ENCODE measurements at regions not wholly inside any gene's neighbourhood (a gene's known extent, or its start where the extent isn't known, plus 50 kb on each side); places are given as distances from the start of the nearest gene placed in this dataset.

DNA sequence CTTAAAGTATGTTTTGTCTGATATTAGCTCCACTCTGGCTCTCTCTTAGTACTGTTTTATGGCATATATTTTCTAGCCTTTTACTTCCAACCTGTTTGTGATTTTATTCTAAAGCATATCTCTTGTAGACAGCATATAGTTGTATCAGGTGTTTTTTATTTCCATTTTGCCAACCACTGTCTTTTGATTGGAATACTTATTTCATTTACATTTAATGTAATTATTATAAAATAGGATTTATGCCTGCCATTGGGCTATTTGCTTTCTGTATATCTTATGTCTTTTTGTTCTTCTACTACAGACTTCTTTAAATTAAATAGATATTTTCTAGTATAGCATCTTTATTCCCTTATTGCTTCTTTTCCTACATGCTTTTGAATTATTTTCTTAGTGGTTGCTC is 67.3 kb downstream of the LRRC30 start:
- no peaks in the 10 kb centered on the region for H3K36me3 ChIP-seq (ENCODE audit: control insufficient read depth, insufficient read depth, low read length)
- DNase-seq (ENCODE audit: low read depth, low spot score) (no peak), ATAC-seq (no peak)
- H3K27me3 ChIP-seq (ENCODE audit: control insufficient read depth, insufficient read depth, low read length): no peaks in the 10 kb centered on the region
- H3K9me3 ChIP-seq (ENCODE audit: control insufficient read depth, insufficient read depth, low read depth, low read length): peaks cover 6% of the 10 kb centered on the region; the same call in 1 of the 2 replicates
- no peak overlapping the region for H3K4me3 ChIP-seq (ENCODE audit: low read depth in 2 of 2, low read length in 2 of 2)
- ChIA-PET POLR2A (no interaction called here), CTCF (no interaction called here)
- no peaks in the 10 kb centered on the region for H3K4me1 ChIP-seq (ENCODE audit: control insufficient read depth, insufficient read depth, low read length)
- intact Hi-C loops (cut with micrococcal nuclease; ENCODE audit: unreplicated experiment): no loop called here
- TF ChIP-seq POLR2AphosphoS5 (IDR thresholded peaks at IDR 0.05; ENCODE audit: low read depth, low read length) (no peak), SIN3A (IDR thresholded peaks at IDR 0.05; ENCODE audit: borderline replicate concordance, insufficient read depth, low read depth, low read length) (no peak), TCF7L2 (IDR thresholded peaks at IDR 0.05; ENCODE audit: low read depth, low read length) (no peak)
- TF ChIP-seq, protein P1, sequence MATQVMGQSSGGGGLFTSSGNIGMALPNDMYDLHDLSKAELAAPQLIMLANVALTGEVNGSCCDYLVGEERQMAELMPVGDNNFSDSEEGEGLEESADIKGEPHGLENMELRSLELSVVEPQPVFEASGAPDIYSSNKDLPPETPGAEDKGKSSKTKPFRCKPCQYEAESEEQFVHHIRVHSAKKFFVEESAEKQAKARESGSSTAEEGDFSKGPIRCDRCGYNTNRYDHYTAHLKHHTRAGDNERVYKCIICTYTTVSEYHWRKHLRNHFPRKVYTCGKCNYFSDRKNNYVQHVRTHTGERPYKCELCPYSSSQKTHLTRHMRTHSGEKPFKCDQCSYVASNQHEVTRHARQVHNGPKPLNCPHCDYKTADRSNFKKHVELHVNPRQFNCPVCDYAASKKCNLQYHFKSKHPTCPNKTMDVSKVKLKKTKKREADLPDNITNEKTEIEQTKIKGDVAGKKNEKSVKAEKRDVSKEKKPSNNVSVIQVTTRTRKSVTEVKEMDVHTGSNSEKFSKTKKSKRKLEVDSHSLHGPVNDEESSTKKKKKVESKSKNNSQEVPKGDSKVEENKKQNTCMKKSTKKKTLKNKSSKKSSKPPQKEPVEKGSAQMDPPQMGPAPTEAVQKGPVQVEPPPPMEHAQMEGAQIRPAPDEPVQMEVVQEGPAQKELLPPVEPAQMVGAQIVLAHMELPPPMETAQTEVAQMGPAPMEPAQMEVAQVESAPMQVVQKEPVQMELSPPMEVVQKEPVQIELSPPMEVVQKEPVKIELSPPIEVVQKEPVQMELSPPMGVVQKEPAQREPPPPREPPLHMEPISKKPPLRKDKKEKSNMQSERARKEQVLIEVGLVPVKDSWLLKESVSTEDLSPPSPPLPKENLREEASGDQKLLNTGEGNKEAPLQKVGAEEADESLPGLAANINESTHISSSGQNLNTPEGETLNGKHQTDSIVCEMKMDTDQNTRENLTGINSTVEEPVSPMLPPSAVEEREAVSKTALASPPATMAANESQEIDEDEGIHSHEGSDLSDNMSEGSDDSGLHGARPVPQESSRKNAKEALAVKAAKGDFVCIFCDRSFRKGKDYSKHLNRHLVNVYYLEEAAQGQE (IDR thresholded peaks at IDR 0.05; ENCODE audit: insufficient read depth in 1 of 2, low read depth in 2 of 2, low read length in 1 of 2): no peak
- TF ChIP-seq, protein P2, sequence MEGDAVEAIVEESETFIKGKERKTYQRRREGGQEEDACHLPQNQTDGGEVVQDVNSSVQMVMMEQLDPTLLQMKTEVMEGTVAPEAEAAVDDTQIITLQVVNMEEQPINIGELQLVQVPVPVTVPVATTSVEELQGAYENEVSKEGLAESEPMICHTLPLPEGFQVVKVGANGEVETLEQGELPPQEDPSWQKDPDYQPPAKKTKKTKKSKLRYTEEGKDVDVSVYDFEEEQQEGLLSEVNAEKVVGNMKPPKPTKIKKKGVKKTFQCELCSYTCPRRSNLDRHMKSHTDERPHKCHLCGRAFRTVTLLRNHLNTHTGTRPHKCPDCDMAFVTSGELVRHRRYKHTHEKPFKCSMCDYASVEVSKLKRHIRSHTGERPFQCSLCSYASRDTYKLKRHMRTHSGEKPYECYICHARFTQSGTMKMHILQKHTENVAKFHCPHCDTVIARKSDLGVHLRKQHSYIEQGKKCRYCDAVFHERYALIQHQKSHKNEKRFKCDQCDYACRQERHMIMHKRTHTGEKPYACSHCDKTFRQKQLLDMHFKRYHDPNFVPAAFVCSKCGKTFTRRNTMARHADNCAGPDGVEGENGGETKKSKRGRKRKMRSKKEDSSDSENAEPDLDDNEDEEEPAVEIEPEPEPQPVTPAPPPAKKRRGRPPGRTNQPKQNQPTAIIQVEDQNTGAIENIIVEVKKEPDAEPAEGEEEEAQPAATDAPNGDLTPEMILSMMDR (IDR thresholded peaks at IDR 0.05): no peak
- BruUV-seq (replicated peaks): no TSS peak
- in situ Hi-C loops (cut with HindIII; ENCODE audit: low pct_unique_long_range_greater_than_20kb, low sequenced_read_pairs): no loop called here
- H3K27ac ChIP-seq (ENCODE audit: low read length): no peak overlapping the region

DNA sequence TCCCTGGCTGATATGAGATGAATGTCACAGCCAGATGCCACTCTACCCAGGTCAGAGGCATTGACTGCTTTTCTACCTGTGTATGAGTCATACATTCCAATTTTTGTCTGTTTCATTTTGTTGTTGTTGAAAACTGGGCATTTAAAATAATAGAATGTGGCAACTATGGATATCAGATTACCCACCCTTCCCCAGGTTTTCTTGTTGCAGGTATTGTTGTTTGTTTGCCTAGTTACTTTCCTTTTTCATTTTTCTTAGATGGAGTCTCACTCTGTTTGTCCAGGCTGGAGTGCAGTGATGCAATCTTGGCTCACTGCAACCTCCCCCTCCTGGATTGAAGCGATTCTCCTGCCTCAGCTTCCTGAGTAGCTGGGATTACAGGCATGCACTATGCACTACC is 70.2 kb downstream of the LRRC30 start:
- Histone ChIP-seq H3K27ac (ENCODE audit: low read length) (no peak overlapping the region), H3K4me3 (ENCODE audit: low read depth in 2 of 2, low read length in 2 of 2) (no peak overlapping the region), H3K9me3 (ENCODE audit: control insufficient read depth, insufficient read depth, low read depth, low read length) (no peaks in the 10 kb centered on the region), H3K36me3 (ENCODE audit: control insufficient read depth, insufficient read depth, low read length) (no peaks in the 10 kb centered on the region), H3K27me3 (ENCODE audit: control insufficient read depth, insufficient read depth, low read length) (no peaks in the 10 kb centered on the region), H3K4me1 (ENCODE audit: control insufficient read depth, insufficient read depth, low read length) (no peaks in the 10 kb centered on the region)
- no TSS peak for BruUV-seq (replicated peaks)
- TF ChIP-seq, protein P2 (IDR thresholded peaks at IDR 0.05): no peak
- TF ChIP-seq TCF7L2 (IDR thresholded peaks at IDR 0.05; ENCODE audit: low read depth, low read length): no peak
- no peak for TF ChIP-seq POLR2AphosphoS5 (IDR thresholded peaks at IDR 0.05; ENCODE audit: low read depth, low read length)
- TF ChIP-seq, protein P1 (IDR thresholded peaks at IDR 0.05; ENCODE audit: insufficient read depth in 1 of 2, low read depth in 2 of 2, low read length in 1 of 2): no peak
- TF ChIP-seq SIN3A (IDR thresholded peaks at IDR 0.05; ENCODE audit: borderline replicate concordance, insufficient read depth, low read depth, low read length): no peak
- intact Hi-C loops (cut with micrococcal nuclease; ENCODE audit: unreplicated experiment) (no loop called here), in situ Hi-C loops (cut with HindIII; ENCODE audit: low pct_unique_long_range_greater_than_20kb, low sequenced_read_pairs) (no loop called here)
- CTCF ChIA-PET: no interaction called here
- POLR2A ChIA-PET: no interaction called here
- ATAC-seq (no peak), DNase-seq (ENCODE audit: low read depth, low spot score) (no peak)
